HUES48 (cell line): ENCODE measurements at regions not wholly inside any gene's neighbourhood (a gene's known extent, or its start where the extent isn't known, plus 50 kb on each side); places are given as distances from the start of the nearest gene placed in this dataset.
A peak's percentile ranks its signal among the peaks of the same experiment; 100 is the strongest.
"Not testable (repeated sequence)": the region's sequence is repeated elsewhere in the genome, so short reads cannot be mapped to it uniquely, and the experiment has no call there.

Experiments
- H3K27ac ChIP-seq: one replicate; pipeline ENCODE4 v1.7.0; 2013; ENCODE audit warnings: low read depth, low read length, inconsistent platforms
- H3K27me3 ChIP-seq: 2 replicates; pipeline ENCODE4 v1.6.1; 2013; ENCODE audit warnings: mild to moderate bottlenecking, low read length; ENCODE audit not compliant: control insufficient read depth, insufficient read depth
- H3K36me3 ChIP-seq: 2 replicates; pipeline ENCODE4 v1.6.1; 2013; ENCODE audit warnings: low read length; ENCODE audit not compliant: control insufficient read depth, insufficient read depth
- H3K4me1 ChIP-seq: 2 replicates; pipeline ENCODE4 v1.6.1; 2013; ENCODE audit warnings: mild to moderate bottlenecking, low read length; ENCODE audit not compliant: control insufficient read depth, insufficient read depth
- H3K4me3 ChIP-seq: 2 replicates; pipeline ENCODE4 v1.5.1; 2013; ENCODE audit warnings: mild to moderate bottlenecking, low read depth, low read length
- H3K9ac ChIP-seq: 2 replicates; pipeline ENCODE4 v1.6.1; 2013; ENCODE audit warnings: mild to moderate bottlenecking, low read depth, low read length, moderate library complexity
- H3K9me3 ChIP-seq: 2 replicates; pipeline ENCODE4 v1.6.1; 2013; ENCODE audit warnings: low read length; ENCODE audit not compliant: control insufficient read depth, insufficient read depth

DNA sequence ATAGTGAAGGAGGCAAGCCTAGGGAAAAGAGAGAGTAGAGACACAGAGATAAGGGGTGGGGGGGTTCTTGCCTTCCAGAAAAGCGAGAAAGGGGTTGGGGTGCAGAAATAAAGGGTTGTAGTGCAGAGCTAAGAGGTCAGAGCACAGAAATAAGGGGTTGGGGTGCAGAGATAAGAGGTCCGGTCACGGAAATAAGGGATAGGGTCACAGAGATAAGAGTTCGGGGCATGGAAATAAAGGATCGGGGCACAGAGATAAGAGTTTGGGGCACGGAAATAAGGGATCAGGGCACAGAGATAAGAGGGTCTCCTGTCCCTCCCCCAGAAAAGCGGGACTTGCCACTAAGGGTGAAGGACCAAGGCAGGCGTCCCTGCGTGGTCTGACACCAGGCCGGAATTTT, 222.0 kb downstream of the OTOP1 start:
- H3K27me3 ChIP-seq, H3K36me3 ChIP-seq, H3K4me1 ChIP-seq, H3K9me3 ChIP-seq, H3K27ac ChIP-seq, H3K9ac ChIP-seq, H3K4me3 ChIP-seq: not testable (repeated sequence)

DNA sequence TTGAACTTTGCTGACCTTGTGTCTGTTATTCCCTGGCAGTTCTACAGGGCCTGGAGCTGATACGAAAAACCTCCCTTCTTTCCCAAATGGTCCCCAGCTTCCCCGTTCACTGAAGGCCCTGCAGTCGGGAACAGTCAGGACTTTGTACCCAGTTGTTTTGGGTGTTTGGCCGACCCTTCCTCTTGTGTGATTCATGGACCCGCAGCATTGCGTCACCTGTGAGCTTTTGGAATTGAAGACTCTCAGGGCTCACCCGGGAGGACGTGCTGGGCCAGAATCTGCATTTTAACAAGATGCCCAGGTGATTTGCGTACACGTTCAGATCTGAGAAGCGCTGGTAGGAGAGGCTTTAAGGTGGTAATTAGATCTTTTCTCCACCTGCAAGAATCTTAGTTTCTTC, 220.4 kb downstream of the OTOP1 start:
- H3K9ac ChIP-seq, H3K4me3 ChIP-seq, H3K36me3 ChIP-seq, H3K27me3 ChIP-seq, H3K9me3 ChIP-seq, H3K4me1 ChIP-seq: not testable (repeated sequence)
- peak overlapping the region; percentile 28 for H3K27ac ChIP-seq

DNA sequence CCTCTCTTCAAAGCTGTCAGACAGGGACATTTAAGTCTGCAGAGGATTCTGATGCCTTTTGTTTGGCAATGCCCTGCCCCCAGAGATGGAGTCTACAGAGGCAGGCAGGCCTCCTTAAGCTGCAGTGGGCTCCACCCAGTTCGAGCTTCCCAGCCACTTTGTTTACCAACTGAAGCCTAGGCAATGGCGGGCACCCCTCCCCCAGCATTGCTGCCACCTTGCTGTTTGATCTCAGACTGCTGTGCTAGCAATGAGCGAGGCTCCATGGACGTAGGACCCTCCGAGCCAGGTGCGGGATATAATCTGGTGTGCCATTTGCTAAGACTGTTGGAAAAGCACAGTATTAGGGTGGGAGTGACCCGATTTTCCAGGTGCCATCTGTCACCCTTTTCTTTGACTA, 207.7 kb downstream of the OTOP1 start:
- not testable (repeated sequence) for H3K9me3 ChIP-seq, H3K36me3 ChIP-seq, H3K9ac ChIP-seq, H3K4me3 ChIP-seq, H3K4me1 ChIP-seq, H3K27ac ChIP-seq, H3K27me3 ChIP-seq

DNA sequence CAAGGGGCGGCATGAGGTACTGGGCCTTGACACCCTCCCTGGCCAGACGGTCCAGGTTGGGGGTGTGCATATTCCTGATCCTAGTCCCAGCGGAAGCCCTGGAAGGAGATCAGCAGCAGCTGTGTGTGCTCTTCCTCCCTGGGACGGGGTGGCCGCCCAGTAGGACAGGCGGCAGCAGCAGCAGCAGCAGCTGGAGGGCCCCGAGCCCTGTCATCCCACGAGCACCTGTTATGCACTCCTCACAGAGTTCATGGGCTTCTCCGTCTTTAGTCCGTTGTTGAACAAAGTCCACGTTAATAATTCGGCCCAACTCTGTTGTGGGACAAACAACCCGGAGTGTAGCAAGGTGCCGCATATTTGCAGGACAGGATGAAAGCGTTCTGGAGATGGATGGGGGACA, 205.6 kb downstream of the OTOP1 start:
- not testable (repeated sequence) for H3K9ac ChIP-seq, H3K27me3 ChIP-seq, H3K36me3 ChIP-seq, H3K4me1 ChIP-seq, H3K4me3 ChIP-seq, H3K9me3 ChIP-seq, H3K27ac ChIP-seq

DNA sequence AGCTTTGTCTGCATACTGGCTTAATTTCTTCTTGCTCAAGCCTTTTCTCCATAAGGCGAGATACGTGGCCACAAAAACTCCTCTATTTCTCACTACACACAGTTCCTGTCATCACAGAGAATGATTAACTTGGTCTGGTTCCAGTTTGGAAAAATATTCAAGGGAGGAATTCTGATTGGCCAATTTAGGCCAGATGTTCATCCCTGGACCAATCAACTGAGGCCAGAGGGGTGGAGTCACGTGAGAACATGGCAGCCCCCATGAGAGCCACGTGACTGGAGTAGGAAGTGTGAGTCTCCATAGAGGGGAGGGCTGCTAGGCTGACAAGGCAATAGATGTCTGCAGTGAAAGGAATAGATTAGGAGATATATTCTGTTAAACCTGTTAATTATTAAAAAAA, 200.0 kb downstream of the OTOP1 start:
- not testable (repeated sequence) for H3K36me3 ChIP-seq, H3K9ac ChIP-seq, H3K4me1 ChIP-seq, H3K9me3 ChIP-seq, H3K27ac ChIP-seq, H3K27me3 ChIP-seq, H3K4me3 ChIP-seq

DNA sequence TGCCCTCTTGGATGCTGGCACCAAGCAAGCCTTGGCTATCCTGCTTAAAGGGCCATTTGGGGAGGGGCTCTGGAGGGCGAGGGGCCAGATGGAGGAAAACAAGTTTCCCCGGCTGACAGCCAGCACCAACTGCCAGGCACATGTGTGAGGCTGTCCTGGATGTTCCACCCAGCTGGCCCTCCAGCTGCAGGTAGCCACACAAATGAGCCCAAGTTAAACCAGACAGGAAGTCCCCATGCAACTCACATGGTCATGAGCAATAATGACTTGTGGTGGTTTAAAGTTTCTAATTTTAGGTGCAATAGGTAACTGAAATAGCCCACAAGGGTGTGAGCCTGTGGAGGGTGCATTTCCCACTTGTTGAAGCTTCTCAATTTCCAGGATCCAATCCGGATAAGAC, 198.0 kb downstream of the OTOP1 start:
- H3K36me3 ChIP-seq, H3K27me3 ChIP-seq, H3K9me3 ChIP-seq, H3K4me1 ChIP-seq, H3K9ac ChIP-seq, H3K27ac ChIP-seq, H3K4me3 ChIP-seq: not testable (repeated sequence)

DNA sequence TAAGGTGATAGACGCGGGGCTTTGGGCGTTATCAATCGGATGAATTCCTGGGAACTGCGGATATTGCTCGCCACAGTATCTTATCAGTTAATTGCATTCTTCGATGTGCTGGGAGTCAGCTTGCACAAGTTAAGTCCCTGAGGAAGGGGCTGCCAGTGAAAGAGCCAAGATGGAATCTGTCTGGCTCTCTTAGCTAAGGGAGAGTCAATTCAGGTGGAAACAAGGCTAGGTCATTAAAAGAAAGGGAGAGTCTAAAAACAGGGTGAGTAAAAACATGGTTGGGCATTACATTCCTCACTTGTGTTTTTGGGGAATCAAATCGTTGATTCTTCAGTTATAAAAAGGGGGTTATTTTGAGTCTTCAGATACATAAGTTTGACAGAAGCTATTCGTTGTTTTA, 196.2 kb downstream of the OTOP1 start:
- H3K9me3 ChIP-seq, H3K4me1 ChIP-seq, H3K4me3 ChIP-seq, H3K27me3 ChIP-seq, H3K27ac ChIP-seq, H3K9ac ChIP-seq, H3K36me3 ChIP-seq: not testable (repeated sequence)

DNA sequence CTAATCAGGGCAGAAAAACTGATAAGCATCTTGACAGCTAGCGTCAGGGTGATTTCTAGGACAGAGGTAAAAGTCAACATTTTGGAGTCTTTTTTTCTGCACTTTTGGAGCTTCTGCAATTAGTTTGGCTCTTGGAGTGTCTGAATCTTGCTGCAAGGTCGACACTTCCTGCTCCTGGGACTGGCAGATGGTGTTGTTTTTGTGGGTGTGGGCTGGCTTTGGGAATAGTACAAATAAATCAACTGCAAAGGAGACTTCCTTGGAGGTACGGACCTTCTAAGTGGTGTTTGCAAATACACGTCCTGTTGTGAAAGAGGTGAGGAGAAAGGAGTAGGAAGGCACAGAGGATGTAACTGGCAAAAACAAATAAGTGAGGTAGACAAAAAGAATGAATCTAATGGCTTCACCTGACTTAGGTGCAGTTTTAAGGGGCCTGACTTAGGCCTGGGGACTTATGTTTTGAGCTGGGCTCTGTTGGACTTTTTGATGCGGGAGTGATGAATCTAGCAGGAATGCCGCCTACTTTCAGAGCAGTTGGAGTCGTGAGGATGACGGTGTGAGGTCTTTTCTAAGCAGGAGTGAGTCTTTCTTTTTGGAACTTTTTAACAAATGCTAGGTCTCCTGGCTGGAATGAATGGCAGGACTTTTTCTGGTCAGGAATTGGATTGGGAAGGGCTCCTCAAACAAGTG, 195.1 kb downstream of the OTOP1 start:
- H3K27ac ChIP-seq, H3K4me1 ChIP-seq, H3K4me3 ChIP-seq, H3K9me3 ChIP-seq, H3K27me3 ChIP-seq, H3K36me3 ChIP-seq, H3K9ac ChIP-seq: not testable (repeated sequence)

DNA sequence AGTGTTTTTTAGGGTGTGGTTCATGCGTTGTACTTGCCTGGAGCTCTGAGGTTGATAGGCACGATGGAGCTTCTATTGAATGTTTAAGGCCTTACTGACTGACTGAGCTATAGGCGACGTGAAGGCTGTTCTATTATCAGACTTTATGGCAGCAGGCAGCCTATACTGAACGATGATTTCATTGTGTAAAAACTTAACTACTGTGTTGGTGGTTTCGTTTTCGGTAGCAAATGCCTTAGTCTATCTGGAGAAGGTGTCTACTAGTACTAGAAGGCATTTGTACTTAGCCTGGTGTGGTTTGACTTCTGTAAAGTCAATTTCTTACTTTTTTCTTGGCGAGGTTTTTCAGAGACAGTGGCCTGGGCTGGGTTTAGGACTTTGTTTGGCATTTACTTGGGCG, 194.4 kb downstream of the OTOP1 start:
- not testable (repeated sequence) for H3K4me3 ChIP-seq, H3K27ac ChIP-seq, H3K9me3 ChIP-seq, H3K9ac ChIP-seq, H3K27me3 ChIP-seq, H3K4me1 ChIP-seq, H3K36me3 ChIP-seq

DNA sequence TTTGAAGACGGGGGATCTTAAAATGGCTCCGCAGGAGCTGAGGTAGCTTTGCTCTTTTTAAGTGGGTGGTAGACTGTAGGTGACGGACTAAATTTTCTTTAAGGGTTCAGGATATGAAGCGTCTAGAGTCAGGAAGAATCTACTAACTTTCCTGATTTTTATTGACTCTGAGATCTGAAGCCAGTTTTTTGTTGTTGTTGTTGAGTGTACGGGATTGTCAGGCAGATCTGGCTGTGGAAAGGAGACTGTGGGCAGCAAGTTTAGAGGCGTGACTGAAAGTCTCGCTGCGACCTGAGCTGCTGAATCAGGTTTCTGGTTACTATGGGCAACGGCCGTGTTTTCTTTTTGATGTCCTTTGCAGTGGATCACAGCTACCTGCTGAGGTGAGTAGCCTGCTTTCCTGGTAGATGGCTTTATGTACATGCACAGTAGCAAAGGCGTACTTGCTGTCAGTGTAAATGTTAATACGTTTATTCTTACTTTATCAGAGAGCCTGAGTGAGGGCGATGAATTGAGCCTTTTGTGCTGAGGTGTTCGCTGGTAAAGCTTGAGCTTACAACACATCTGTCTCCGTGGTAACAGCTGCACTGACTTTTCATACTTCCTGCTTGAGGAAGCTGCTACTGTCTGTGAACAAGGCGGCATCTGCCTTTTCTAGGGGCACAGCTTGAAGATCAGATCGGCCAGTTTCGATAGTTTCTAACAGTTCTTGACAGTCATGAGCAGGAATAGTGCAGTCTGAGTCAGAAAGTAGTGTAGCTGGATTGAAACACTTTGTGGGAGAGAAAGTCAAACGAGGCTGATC, 193.7 kb downstream of the OTOP1 start:
- H3K9me3 ChIP-seq, H3K4me1 ChIP-seq, H3K4me3 ChIP-seq, H3K36me3 ChIP-seq, H3K27ac ChIP-seq, H3K9ac ChIP-seq, H3K27me3 ChIP-seq: not testable (repeated sequence)

DNA sequence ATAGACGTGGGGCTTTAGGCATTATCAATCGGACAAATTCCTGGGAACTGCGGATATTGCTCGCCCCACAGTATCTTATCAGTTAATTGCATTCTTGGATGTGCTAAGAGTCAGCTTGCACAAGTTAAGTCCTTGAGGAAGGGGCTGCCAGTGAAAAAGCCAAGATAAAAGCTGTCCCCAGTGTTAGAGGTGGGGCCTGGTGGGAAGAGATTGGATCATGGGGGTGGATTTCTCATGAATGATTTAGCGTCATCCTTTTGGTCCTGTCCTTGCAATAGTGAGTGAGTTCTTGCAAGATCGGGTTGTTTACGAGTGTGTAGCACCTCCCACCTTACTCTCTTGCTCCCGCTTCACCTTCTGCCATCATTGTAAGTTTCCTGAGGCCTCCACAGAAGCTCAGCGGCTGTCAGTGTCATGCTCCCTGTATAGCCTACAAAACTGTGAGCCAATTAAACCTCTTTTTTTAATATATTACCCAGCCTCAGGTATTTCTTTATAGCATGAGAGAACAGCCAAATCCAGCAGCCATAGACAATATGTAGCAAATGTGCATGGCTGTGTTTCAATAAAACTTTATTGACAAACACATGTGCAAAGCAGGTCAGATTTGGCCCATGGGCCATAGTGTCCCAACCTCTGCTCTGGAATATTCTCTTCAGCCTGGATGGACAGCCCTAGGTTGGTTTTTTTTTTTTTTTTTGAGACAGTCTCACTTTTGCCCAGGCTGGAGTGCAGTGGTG, 189.2 kb downstream of the OTOP1 start:
- not testable (repeated sequence) for H3K4me1 ChIP-seq, H3K27me3 ChIP-seq, H3K27ac ChIP-seq, H3K9me3 ChIP-seq, H3K4me3 ChIP-seq, H3K9ac ChIP-seq
- H3K36me3 ChIP-seq = peaks cover 16% of the 10 kb centered on the region
